GM18858 (cell line): ENCODE measurements at regions not wholly inside any gene's neighbourhood (a gene's known extent, or its start where the extent isn't known, plus 50 kb on each side); places are given as distances from the start of the nearest gene placed in this dataset.

Experiments
- ATAC-seq: cut with Tn5 transposase; IDR thresholded peaks from one replicate; pipeline ENCODE4 v1.9.1; 2021; ENCODE audit not compliant: unreplicated experiment

GRCh38 chr2:4455486-4456155 lies 752.2 kb downstream of the DCDC2C start:
- no peak for ATAC-seq

DNA sequence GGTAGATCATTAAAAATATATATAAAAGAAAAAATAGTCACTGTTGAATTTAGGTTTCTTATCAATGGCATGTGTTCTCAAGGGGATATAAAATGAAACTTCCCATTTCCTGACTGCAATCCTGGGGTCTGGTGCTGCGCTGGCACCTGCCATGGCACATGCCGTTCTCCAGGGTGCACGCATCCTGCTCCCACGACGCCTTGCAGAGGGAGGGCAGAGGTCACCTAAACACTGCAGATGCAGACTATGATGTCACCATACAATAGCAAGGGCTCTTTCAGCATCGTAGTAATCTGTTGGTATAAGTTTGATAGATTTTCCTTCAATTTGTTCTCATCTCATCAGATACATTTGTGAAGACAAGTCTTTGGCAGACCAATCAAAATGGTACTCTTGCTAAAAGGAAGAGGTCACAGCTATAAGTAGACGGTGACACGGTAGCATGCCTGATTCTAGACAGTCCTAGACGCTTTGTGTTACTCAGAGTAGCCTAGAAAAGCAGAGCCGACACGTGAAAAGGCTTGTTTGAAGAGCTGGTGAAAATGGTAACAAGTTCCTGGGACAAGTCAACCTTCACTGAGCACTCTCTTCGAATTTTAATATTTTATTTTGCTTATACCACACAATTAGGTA lies 761.4 kb downstream of the DCDC2C start:
- no peak for ATAC-seq

DNA sequence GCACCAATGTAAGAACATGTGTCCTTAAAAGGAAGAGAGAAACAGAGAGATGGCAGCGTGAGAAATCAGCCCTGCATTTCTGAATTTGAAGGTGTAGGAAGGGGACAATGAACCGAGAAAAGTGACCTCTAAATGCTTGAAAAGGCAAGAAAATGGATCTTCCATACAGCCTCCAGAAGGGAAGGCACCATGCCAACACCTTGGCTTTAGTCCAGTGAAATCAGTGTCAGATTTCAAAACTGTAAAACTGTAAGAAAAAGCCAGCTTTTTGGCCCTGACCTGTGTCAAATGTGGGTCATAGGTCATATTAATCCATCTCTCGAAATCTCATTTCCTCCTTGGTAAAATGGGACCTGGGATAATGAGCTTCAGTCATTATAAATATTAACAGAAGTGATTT lies 762.3 kb downstream of the DCDC2C start:
- no peak for ATAC-seq

GRCh38 chr2:4475618-4476017 lies 772.2 kb downstream of the DCDC2C start:
- no peak for ATAC-seq

DNA sequence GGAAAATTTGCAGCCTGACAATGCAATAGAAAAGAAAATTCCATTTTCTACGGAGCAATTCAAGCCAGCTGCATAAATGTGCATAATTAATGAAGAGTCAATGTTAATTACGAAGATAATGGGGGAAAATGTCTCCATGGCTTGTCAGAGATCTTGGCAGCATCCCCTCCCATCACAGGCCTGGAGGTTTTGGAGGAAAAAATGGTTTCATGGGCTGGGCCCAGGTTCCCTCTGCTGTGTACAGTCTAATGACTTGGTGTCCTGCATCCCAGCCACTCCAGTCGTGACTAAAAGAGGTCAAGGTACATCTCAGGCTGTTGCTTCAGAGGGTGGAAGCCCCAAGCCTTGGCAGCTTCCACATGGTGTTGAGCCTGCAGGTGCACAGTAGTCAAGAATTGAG lies 779.7 kb downstream of the DCDC2C start:
- ATAC-seq = no peak

DNA sequence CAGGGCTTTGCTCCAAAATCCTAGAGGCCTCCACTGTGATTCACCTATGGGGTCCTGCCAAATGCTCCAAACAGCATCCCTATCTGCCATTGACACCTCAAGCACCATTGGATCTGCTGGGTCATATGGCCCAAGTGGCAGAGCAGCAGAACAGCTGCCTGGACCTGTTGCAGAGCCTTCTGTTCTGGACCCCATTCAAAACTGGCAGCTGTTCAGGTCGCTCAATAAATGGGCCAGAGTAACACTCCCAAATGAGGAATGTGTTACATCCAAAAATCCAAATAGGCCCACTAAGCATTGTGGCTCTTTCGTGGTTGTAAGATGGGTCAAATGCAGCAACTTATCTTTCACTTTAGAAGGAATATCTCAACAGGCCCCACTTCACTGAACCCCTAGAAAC lies 783.6 kb downstream of the DCDC2C start:
- no peak for ATAC-seq

- ATAC-seq = no peak
Measured at GRCh38 chr2:4499316-4500030, 796.1 kb downstream of the DCDC2C start.

DNA sequence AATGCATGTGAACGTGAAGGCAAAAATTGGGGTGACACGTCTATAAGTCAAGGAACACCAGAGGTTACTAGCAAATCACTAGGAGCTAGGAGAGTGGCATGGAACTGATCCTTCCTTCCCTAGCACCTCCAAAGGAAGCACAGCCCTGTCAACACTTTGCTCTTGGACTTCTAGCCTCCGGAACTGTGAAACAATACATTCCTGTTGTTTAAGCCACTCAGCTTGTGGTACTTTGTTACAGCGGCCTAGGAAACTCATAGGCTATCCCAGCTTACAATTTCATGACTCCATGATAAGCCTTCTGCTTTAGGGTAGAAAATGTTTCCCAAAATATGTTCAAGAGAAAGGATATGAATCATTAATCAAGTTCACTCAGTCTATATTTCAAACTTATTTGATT lies 798.1 kb downstream of the DCDC2C start:
- ATAC-seq = no peak

DNA sequence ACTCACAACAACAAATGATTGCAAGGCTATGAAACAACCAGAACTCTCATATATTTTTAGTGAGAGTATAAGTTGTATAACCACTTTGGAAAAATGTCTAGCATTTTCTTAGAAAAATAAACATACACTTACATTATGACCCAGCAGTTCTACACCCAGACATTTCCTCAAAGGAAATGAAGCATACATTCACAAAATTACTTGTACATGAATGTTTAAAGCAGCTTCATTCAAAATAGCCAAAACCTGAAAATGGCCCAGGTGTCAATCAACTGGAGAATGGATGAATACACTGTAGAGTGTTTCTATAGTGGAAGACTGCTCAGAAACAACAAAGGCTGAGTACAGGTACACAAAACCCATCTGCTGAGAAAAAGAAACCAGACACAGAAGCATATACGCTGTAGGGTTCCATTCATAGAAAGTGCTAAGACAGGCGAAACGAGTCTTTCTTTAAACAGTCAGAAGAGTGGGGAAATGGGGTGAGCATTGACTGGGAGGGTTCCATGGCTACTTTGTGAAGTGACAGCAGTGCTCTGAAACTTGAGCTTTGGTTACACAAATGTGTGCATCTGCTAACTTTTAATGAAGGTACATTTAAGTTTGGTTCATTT lies 799.0 kb downstream of the DCDC2C start:
- no peak for ATAC-seq

GRCh38 chr2:4507661-4508060 lies 804.3 kb downstream of the DCDC2C start:
- no peak for ATAC-seq

DNA sequence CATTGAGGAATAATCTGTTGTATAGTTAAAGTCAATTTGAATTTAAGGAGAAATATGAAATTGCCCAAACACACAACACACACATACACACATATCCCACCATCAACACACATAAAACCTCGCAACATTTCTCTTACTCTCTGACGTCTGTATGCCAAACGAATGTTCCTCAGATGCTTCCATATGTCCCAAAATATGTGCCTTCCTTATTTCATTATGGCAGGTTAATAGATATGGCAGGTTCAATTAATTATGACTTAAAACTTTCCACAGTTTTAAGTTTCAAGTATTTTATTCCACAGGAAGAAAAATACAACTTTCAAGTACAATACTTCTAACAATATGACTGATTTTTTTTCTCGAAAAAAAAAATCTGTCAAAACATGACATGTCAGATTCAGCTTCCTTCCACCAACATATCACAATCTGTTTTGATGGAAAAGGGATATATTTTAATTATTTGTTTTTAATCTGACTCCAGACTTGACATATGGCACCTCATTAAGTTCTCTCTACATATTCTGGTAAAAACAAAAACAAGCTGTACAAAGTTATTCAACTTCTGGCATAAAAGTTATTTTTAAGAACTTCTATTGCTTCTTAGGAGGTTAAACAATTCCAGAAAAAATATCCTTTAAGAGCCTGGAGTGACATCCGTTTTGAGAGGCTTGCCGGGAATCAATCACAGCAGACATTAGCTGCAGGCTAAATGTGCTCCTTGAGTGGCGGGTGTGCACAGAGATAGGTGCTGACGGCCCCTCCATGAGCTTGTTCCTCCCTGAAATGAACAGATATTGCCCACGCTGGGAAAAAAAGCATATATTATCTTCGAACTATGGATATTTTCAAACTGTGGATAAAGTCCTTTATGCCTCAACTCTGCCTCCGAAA lies 812.7 kb downstream of the DCDC2C start:
- ATAC-seq = no peak

GRCh38 chr2:4518596-4518995 lies 815.2 kb downstream of the DCDC2C start:
- no peak for ATAC-seq

GRCh38 chr2:4522498-4523421 lies 819.4 kb downstream of the DCDC2C start:
- no peak for ATAC-seq

DNA sequence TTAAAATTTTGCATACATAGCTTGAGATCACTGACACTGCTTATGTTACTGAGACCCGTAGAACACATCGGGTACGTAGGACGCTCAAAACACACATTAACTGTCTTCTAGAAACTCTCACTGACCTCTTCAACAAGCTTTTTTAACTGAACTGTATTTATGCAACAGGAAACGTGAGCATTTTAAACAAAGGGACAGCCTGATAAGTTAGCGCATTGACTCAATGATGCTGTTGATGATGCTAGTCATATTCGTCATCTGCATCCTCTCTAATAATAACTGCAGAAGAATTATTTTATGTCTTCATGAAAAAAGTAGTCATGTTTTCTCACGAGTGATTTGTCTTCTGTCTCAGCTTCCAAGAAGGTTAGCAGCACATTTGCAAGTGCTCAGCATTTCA lies 824.0 kb downstream of the DCDC2C start:
- ATAC-seq = no peak

DNA sequence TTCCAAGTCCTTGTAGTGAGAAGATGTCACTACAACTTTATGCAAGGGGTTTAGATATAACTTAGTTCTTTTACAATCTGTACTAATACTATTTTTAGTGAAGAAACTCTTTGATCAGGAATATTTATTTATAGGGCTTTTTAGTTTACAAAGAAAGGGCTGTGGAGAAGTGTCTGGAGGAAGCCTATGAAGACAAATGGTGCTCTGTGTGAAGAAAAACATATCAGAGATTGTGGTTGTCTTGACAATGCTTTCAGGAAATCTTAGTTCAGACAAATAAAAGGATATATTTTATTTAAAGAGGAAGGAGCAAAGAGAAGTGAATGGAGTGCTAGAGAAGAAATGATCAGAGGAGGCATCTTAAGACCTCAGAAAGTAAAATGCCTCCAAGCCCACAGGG lies 824.9 kb downstream of the DCDC2C start:
- no peak for ATAC-seq

DNA sequence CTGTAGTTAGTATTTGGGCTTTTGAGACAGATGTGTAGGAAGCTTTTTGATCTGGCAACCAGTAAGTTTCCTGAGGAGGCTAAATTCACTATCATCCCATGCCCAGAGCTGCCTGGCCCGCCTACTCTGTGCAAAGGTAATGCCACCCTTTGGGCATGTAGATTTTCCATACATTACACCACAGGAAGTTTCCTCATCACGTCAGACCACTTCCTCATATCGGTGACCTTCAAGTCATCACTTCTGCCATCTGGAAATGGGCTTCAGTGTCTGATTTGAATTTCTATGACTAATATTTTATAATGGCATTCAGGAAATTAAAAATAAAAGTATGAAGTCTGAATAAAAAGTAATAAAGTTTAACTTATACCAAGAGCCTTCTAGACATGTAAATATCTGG lies 825.4 kb downstream of the DCDC2C start:
- no peak for ATAC-seq

DNA sequence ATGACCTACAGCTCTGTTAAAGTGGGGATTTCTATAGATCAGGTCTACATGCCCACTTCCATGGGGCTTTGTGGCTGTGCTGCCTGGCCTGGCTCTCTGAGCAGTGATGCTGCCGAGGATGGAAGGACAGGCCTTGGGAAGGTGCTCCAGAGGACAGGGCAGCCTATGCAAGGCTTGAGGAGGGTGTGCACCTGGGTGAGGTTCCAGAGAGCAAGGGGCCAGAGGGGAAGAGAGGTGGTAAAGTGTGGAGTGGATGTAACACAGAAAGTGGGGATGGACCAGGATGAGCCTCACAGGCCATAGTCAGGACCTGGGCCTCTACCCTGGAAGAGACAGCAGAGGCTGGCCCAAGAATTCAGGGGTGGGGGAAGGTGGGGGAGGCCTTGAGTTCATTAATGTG lies 826.4 kb downstream of the DCDC2C start:
- no peak for ATAC-seq

- no peak for ATAC-seq
Measured at GRCh38 chr2:4530231-4530630, 826.9 kb downstream of the DCDC2C start.

DNA sequence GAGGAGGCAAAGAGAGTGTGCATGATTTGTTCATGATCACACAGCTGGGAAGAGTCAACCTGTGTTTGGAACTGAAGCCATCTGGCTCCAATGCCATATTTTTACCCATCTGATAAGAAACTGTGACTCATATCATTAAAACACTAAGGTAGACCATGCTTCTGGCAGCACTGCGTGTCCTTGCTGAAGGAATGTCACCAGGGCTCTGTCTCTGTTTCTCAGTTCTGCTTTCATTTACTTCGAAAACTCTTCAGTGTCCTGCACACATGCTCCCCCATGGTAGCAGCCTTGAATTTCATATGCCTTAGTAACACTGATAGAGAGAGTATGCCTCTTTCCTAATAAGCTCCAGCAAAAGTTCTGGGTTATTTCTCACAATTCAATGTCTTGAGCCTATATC lies 830.4 kb downstream of the DCDC2C start:
- no peak for ATAC-seq

- no peak for ATAC-seq
Measured at GRCh38 chr2:4539121-4539520, 835.7 kb downstream of the DCDC2C start.
